Left ventricle myocardium superior (tissue), 1 donor: ENCODE measurements at regions not wholly inside any gene's neighbourhood (a gene's known extent, or its start where the extent isn't known, plus 50 kb on each side); places are given as distances from the start of the nearest gene placed in this dataset.

Source experiments
- ATAC-seq: fragments of 200-7000 bp; cut with Tn5 transposase; one replicate; pipeline ENCODE4 v1.9.1; 2020; ENCODE audit warnings: mild to moderate bottlenecking, moderate library complexity
- DNase-seq: peaks from one replicate; pipeline ENCODE4 v3.0.0-alpha.2; 2020
- intact Hi-C: fragments of 100-400 bp; cut with micrococcal nuclease; formaldehyde crosslinking; loops from one replicate; pipeline ENCODE4 v1.11.0; 2022
- donor health status: DM: no; HTN: yes; CAD: no; lungs with severe emphysema.

- ATAC-seq, result no peak
- intact Hi-C loops, result no loop called here
- DNase-seq, result no peak
Observed at GRCh38 chr9:2473681-2474080, 147.9 kb upstream of the VLDLR start.

DNA sequence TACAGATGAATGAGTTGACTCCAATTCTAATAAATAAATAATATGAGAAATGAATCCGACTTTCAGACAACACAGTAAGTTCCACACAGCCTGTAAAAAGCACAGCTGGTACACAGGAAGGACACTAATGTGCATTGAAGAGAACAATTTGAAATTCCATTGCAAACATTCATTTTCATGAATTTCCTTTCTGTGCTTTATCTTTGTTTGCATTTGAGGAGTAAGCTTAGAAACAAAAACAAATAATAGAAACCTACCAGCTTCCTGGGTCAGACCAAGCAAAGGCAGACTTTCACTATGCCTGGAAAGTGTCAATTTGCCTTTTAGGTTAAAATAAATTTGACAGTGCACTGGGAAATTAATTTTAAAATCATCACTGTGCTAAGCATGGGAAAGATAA, 143.8 kb upstream of the VLDLR start:
- no peak for DNase-seq
- intact Hi-C loops, result no loop called here
- ATAC-seq, result no peak

DNA sequence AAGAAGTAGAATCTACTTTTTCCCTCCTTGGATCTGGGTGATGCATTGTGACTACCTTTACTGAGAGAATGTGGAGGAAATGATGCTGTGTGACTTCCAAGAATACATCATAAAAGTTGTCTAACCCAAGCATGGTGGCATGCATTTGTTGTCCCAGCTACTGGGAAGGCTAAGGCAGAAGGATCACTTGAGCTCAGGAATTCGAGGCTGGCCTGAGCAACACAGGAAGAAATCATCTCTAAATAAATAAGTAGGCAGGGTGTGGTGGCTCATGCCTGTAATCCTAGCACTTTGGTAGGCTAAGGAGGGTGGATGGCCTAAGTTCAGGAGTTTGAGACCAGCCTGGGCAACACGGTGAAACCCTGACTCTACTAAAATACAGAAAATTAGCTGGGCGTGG, 143.2 kb upstream of the VLDLR start:
- intact Hi-C loops, result no loop called here
- DNase-seq, result no peak
- no peak for ATAC-seq

GRCh38 chr9:2479056-2479565, 142.5 kb upstream of the VLDLR start:
- intact Hi-C loops, result no loop called here
- DNase-seq (no peak), ATAC-seq (no peak)

DNA sequence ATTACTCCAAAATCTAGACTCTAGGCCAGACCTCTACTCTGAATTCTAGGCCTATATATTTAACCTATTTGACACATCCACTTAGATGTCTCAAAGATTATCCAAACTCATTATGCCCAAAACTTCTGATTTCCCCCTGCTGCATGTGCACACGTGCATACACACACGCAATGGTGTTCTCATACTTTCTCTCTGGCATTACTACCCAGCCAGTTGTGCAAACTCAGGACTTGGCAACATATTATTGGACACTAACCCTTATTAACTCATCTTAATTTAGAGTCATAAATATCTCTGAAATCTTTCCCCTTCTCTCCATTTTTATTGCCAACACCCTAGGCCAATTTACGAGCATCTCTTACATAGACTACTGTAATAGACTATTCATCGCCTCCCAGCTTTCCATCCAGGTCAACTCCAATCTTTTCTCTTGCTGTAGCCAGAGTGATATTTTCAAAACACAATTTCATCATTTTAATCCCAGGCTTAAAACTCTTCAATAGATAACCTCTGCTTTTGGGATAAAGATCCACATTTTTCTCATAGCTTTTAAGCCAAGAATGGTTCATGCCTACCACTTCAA, 141.2 kb upstream of the VLDLR start:
- ATAC-seq (peak; percentile 75), DNase-seq (no peak)
- intact Hi-C loops, result no loop called here

- no peak for ATAC-seq
- DNase-seq, result no peak
- intact Hi-C loops, result no loop called here
Observed at GRCh38 chr9:2481216-2481615, 140.4 kb upstream of the VLDLR start.

DNA sequence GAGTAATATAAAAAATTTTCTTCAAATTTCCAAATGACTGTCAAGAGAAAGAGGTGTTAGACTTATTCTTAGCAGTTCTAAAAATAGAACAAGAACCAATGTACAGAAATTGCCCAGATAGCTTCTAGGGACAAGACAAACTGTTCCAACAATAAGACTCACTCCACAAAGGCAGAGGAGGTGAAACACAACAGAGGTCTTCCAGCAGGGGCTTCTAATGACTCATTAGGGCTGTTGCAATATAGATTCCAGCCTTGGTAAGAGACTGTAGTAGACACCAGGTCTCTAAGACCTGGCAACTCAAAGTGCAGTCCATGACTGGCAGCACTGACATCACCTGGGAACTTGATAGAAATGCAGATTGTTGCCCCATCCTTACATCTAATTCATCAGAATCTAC, 134.6 kb upstream of the VLDLR start:
- no peak for DNase-seq
- intact Hi-C loops, result no loop called here
- peak; percentile 73 for ATAC-seq

DNA sequence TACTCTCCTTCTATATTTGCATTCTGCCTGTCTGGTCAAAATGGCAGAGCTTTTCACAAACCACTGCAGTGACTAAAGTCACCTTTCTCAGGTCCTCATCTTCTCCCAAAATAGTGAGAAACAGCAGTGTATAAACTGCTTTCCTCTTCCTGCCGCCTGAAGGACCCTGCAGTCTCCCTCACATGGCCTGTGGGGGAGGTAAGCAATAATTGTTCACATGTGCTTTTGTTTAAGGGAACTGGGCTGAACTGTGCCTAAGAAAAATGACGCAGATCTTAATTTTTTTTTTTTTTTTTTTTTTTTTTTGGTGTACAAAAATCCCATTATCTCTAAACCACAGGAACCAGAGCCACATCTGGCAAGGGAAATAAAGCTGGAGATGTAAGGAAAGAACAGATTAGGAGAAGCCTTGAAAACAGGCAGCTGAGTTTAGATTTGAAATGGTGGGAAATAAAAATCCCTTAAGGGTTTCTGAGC, 131.7 kb upstream of the VLDLR start:
- DNase-seq (no peak), ATAC-seq (peak; percentile 75)
- intact Hi-C loops, result no loop called here

DNA sequence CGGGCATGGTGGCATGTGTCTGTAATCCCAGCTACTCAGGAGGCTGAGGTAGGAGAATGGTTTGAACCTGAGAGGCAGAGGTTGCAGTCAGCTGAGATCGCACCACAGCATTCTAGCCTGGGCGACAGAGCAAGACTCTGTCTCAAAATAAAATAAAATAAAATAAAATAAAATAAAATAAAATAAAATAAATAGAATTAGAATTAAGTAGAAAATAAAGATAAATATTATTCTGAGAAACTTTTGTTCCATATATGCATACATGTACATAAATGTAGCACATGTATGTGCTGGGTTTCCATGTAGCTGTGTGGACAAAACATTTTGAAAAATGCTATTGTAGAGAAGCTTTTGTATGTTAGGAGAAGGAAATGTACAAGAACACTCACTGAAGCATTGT, 129.4 kb upstream of the VLDLR start:
- DNase-seq (no peak), ATAC-seq (no peak)
- intact Hi-C loops, result no loop called here

DNA sequence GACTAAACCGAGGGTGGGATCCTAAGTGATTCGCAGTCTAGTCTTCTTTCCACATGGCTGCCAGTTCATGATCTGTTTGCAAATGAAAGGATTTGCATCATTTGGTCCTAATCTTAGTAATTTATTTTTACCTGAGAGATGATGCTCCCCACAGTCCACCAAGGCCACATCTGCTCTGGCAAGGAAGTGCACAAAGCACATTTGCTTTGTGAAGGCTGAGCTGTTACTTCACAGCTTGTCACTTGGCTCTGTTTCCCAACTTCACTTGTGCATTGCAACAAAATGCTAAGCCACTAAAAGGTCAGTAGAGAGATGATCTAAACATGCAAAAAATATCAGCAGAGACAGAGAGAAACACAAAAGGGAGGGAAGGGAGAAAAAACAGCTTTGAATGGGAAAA, 128.5 kb upstream of the VLDLR start:
- DNase-seq, result no peak
- ATAC-seq, result peak; percentile 46
- intact Hi-C loops, result no loop called here

DNA sequence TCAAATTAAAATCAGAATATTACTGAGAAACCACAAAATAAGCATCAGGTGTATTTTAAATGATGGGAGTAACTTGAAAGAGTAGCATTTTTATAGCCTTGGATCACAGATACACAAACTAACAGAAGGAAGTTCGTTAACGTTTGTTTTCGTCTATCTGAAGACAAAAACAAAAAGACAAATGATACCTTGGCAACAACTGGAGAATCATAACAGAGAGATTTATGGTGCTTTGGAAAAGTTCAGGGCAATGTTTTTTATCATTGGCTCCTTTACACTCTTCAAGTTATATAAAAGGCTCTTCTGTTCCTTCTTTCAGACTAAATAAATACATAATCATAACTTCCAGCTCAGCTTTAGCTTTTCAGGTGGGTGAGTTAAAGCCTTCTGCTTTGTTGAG, 128.1 kb upstream of the VLDLR start:
- DNase-seq, result no peak
- intact Hi-C loops, result no loop called here
- ATAC-seq, result no peak

DNA sequence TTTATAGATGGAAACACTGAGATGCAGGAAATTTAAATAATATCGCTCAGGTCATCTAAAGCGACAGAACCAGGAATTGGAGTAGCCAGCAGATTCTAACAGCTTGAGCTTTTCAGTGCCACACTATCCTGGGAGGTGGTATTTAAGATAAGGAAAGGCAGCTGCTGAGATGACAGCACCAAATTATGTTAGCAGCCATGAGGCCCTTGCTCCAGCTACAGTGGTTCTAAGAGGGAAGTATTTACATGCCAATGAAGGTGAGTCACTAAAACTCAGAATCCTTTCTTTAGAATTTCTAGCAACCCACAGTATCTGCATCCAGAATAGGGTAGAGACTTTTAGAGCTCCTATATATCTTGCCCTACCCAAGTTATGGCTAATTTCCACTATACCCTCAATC, 127.0 kb upstream of the VLDLR start:
- peak; percentile 18 for ATAC-seq
- intact Hi-C loops, result no loop called here
- DNase-seq, result no peak

DNA sequence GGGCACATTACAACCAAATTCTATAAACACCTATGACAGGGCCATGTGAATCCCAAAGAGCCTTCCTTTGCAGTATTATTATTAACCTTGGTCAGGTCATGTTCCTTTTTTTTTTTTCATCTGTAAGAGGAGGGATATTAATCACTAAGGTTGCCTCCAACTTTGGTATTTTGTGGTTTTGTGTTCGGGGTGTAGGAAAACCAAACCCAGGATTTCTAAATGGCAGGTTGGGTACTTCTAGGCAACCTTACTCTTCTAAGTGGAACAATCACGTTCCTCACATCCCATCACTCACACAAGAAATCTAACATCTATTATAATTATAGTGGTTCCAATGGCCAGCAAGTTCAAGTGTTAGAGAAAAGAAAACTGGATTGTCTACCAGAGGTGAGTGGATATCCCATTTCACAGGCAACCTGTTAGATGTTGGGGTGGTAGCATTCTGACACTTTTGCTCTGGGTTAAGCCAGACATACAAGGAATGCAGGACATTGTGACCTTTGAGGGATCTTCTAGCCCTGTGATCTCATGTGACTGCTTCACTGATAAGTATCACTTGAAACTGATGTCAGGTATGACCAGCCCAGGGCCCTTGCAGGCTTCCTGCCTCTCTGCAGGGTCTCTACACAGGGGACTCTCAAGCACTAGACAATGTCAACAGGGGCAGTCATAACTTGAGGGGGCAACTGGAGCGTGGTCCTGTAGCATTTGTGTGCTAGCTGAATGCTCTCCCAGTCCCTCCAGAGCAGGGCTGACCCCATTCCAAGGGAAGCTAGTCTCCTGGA, 126.2 kb upstream of the VLDLR start:
- DNase-seq, result no peak
- intact Hi-C loops, result loop anchor here (5.0 kb wide), 1 partner anchor 72 kb away; no protein-coding TSS in a partner anchor
- ATAC-seq, result no peak

DNA sequence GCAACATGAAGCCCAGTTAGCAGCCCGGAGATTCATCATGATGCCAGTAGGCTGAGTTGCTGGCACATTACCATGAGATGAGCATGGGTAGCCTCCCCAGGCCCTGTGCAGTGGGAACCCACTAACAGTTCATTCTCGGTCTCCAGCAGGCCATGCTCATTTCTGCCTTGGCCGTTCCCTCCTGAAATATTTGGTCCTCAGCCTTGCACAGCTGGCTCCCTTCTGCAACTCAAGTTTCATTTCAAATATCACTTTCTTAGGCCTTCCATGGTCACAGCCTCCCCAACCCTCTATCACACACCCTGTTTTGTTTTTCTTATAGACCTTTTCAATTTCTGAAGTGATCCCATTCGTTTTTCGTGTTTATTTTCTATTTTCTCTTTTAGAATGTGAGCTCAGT, 125.4 kb upstream of the VLDLR start:
- ATAC-seq, result peak; percentile 33

GRCh38 chr9:2496934-2497333, 124.7 kb upstream of the VLDLR start:
- no peak for DNase-seq
- ATAC-seq, result peak; percentile 81
- intact Hi-C loops, result loop anchor here (5.0 kb wide), 1 partner anchor 70 kb away; no protein-coding TSS in a partner anchor

More for the DNA sequence above, 125.4 kb upstream of the VLDLR start:
- intact Hi-C loops, result loop anchor here (5.0 kb wide), 1 partner anchor 71 kb away; no protein-coding TSS in a partner anchor
- DNase-seq, result no peak

DNA sequence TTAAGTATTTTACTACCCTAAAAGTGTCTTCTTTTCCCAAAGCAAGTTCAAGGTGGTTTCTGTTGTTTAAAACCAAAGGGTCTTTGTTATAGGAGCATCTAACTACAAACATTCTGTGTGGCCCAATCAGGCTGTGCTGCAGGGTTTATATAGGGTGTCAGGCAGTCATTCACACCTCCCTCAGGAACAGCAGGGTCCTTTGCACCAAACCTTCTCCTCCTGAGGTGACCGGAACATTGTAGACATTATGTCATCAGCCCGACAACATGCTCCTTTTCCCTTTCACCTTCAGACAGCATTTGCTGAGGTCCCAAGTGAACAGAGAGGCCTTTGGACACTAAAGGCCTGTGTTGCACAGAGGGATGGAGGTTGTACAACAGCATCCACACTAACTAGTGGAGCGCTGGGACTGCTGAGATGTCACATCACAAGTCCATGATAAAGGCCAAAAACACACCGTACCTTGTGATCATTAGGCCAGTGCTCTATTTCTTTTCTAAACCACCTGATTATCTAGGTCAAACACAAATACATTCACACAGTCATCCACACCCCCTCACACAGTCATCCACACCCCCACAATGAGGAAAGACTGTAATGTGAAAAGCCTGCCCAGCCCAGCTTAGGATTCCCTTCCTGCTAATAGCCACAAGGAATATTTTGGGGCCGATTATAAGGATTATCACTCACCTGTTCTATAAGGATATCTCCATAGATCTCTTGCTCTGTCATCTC, 123.8 kb upstream of the VLDLR start:
- DNase-seq (no peak), ATAC-seq (peak; percentile 17)
- intact Hi-C loops, result loop anchor here (5.0 kb wide), 1 partner anchor 69 kb away; no protein-coding TSS in a partner anchor

DNA sequence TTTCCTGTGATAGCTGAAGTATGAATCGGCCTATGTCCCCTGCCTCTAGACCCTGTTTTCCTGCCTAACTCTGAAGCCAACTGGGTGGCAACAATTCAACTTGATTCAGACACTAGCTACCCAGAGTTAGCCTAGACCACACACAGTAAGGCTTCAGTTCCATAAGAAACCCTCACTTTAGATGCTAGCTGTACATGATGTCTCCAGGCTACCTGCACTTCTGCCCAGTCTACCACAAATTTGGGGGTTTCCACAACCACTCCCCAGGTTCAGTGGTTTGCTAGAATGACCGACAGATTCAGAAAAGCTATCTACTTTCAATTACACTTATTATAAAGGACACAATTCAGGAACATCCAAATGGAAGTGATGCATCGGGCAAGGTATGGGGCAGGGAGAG, 119.4 kb upstream of the VLDLR start:
- ATAC-seq (no peak), DNase-seq (no peak)
- intact Hi-C loops, result no loop called here

DNA sequence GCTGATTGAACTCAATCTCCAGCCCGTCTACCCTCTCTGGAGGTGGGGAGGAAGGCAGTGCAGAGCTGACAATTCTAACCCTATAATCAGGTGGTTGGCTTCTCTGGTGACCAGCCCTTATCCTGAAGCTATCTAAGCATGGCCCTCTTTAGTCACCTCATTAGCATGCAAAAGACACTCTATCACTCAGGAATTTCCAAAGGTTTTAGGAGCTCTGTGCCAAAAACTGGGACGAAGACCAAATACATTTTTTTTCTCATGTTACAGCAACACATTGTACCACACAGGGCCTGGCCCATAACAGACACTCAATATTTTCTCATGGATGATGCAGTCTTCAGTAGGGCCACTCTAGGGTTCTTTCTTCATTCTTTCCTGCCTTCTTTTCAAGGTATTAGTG, 118.8 kb upstream of the VLDLR start:
- intact Hi-C loops, result no loop called here
- ATAC-seq, result no peak

GRCh38 chr9:2506321-2506720, 115.3 kb upstream of the VLDLR start:
- peak; percentile 69 for ATAC-seq
- intact Hi-C loops, result no loop called here
- no peak for DNase-seq

More for the DNA sequence above, 118.8 kb upstream of the VLDLR start:
- no peak for DNase-seq

DNA sequence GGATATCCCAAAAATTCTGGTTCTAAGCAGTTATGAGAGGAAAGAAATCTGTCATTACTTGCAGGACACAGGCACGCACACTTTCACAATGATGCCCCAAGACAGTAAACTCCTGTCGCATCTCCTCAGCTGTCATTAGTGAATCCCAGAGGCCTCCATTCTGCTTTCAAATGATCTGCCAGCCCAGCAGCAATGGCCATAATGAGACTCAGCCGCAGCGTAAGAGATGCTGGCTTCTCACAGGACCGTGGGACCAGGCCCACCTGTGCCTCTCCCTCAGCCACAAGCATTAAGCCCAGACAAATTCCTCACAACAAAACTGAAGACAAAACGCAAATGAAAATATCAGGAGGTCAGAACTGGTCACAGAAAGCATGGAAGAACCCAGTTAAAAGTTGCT, 98.0 kb upstream of the VLDLR start:
- no peak for DNase-seq
- ATAC-seq, result no peak
- intact Hi-C loops, result no loop called here
